ENCODE measurements at regions not wholly inside any gene's neighbourhood (a gene's known extent, or its start where the extent isn't known, plus 50 kb on each side); places are given as distances from the start of the nearest gene placed in this dataset.

GRCh38 chr13:90899416-90899815, 448.1 kb upstream of the MIR17HG start:
- ChIA-PET POLR2A (ENCODE audit: low non-redundant PET) (no interaction called here), CTCF (no interaction called here)
- no peak for TF ChIP-seq CTCF (conservative IDR thresholded peaks at IDR 0.05; ENCODE audit: low read depth)
- DNase-seq (ENCODE audit: low spot score), result no peak
- H3K27ac ChIP-seq, result no peak overlapping the region

DNA sequence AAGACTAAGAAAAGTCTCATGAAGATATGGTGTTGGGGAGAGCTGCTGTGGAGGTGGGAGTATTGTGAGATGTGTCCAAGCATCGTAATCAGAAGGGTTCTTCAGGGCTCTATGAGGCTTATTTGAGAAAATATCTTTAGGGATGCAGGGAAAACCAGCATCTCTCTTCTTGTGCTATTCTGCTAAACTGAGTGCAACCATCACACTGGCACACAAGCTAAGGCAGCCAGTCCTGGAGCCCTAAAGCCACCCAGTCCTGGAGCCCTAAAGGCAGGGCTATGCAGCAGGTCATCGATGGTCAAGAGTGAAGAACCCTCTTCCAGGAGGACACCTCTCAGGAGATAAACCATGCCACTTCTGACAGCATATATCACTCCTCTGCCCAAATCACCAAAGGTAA, 445.2 kb upstream of the MIR17HG start:
- no peak for TF ChIP-seq CTCF (conservative IDR thresholded peaks at IDR 0.05; ENCODE audit: low read depth)
- ChIA-PET POLR2A (ENCODE audit: low non-redundant PET) (no interaction called here), CTCF (no interaction called here)
- H3K27ac ChIP-seq, result no peak overlapping the region
- no peak for DNase-seq (ENCODE audit: low spot score)

DNA sequence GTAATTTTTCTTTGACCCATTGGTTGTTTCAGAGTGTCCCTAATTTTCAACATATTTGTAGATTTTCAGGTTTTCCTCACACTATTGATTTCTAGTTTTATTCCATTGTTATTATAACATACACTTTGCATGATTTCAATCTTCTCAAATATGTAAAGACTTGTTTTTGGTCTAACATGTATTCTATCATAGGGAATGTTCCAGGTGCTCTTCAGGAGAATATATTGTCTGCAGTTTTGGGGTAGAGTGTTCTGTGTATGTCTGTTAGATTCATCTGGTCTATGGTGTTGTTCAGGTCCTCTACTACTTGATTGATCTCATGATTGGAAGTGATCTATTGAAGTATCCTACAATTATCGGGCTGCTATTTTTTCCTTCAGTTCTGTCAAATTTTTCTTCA, 440.9 kb upstream of the MIR17HG start:
- no peak for TF ChIP-seq CTCF (conservative IDR thresholded peaks at IDR 0.05; ENCODE audit: low read depth)
- POLR2A ChIA-PET (ENCODE audit: low non-redundant PET), result no interaction called here
- H3K27ac ChIP-seq, result no peak overlapping the region
- no peak for DNase-seq (ENCODE audit: low spot score)
- CTCF ChIA-PET, result no interaction called here

DNA sequence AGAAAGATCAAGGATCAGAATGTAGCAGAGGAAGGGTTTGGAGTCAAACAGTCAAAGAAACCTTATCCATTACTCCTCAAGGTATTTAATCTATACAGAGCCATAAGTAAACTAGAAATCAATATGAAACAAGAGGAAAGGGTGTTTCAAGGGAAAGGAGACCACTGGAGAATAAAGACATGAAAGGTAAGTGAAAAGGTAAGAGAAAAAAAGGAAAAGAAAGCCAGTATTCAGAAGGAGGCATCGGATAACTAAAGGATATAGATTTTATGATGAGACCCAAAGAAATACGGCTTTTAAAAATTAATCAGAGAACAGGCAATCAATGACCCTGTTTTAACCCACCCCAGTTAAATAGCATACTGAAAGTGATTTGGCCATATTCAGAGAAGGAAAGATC, 438.7 kb upstream of the MIR17HG start:
- no peak overlapping the region for H3K27ac ChIP-seq
- CTCF ChIA-PET, result no interaction called here
- no peak for TF ChIP-seq CTCF (conservative IDR thresholded peaks at IDR 0.05; ENCODE audit: low read depth)
- POLR2A ChIA-PET (ENCODE audit: low non-redundant PET), result no interaction called here
- DNase-seq (ENCODE audit: low spot score), result no peak

DNA sequence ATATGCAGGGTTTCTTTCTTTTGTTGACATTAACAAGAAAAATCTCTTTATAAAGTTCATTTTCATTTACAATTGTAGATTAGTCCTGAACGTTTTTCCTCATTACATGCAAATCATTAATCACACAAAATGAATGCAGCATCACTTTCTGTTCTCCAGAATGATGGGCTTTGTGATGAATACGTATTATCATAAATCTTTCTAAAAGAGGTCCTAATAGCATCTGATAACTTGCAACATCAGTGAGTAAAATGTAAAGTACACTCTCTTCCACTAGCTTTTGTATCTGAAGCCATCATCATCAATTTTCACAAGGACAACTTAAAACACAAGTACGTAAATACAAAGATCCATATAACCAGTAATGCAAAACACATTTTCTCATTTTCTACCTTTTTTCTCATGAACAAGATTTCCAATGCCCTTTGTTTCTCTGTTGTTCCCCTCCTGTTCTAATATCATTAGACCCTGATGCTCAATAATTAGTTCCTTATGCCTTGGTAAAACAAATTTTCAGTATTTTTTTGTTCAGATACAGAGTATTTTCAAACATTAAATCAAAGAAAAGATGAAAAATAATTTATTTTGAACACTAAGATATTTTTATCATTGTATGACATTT, 437.4 kb upstream of the MIR17HG start:
- H3K27ac ChIP-seq, result no peak overlapping the region
- no peak for DNase-seq (ENCODE audit: low spot score)
- no peak for TF ChIP-seq CTCF (conservative IDR thresholded peaks at IDR 0.05; ENCODE audit: low read depth)
- POLR2A ChIA-PET (ENCODE audit: low non-redundant PET), result no interaction called here
- CTCF ChIA-PET, result no interaction called here

GRCh38 chr13:90912247-90912646, 435.2 kb upstream of the MIR17HG start:
- CTCF ChIA-PET, result no interaction called here
- TF ChIP-seq CTCF (conservative IDR thresholded peaks at IDR 0.05; ENCODE audit: low read depth), result no peak
- POLR2A ChIA-PET (ENCODE audit: low non-redundant PET), result no interaction called here
- DNase-seq (ENCODE audit: low spot score), result no peak
- H3K27ac ChIP-seq, result no peak overlapping the region

DNA sequence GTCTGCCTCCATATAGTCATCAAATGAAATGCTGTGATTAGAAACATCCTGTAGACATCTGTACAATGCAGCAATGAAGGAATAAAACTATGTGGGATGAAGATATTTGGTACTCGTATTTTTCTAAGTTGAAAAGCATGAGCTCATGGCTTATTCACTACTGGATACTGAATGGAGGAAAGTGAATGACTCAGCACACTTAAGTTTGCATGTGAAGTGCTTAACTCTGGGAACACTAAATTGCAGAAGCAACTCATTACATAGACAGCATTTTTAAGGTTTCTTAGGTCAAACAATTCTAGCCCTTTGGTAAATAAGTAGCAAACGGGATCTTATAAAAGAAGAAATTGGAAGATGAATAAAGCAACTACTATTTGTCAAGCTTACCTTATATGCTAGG, 429.0 kb upstream of the MIR17HG start:
- POLR2A ChIA-PET (ENCODE audit: low non-redundant PET), result no interaction called here
- CTCF ChIA-PET, result no interaction called here
- H3K27ac ChIP-seq, result no peak overlapping the region
- no peak for DNase-seq (ENCODE audit: low spot score)
- no peak for TF ChIP-seq CTCF (conservative IDR thresholded peaks at IDR 0.05; ENCODE audit: low read depth)

Measured in RWPE1 (cell line).